SU-DHL-6 (cell line): ENCODE measurements at regions not wholly inside any gene's neighbourhood (a gene's known extent, or its start where the extent isn't known, plus 50 kb on each side); places are given as distances from the start of the nearest gene placed in this dataset.
"Not testable (repeated sequence)": the region's sequence is repeated elsewhere in the genome, so short reads cannot be mapped to it uniquely, and the experiment has no call there.

ENCODE experiments used
- H2AFZ ChIP-seq: fragments of 200-600 bp; sonication (generic); 2 replicates; pipeline ENCODE4 v1.6.1; 2014; ENCODE audit warnings: low read depth, mild to moderate bottlenecking, moderate library complexity, mixed read lengths, antibody characterized with exemption, low read length; ENCODE audit not compliant: severe bottlenecking
- H3F3A ChIP-seq: fragments of 200-600 bp; shearing (Covaris generic); 2 replicates; pipeline ENCODE4 v1.6.0; 2016; ENCODE audit warnings: antibody characterized with exemption, mild to moderate bottlenecking; ENCODE audit not compliant: insufficient read depth
- H3K27ac ChIP-seq: fragments of 200-600 bp; sonication (generic); 2 replicates; pipeline ENCODE4 v1.5.1; 2016; ENCODE audit warnings: low read depth, mild to moderate bottlenecking, low read length, moderate library complexity, mixed read lengths
- H3K27me3 ChIP-seq: fragments of 200-600 bp; sonication (generic), shearing (Covaris generic); 2 replicates; pipeline ENCODE4 v1.6.0; 2014; ENCODE audit warnings: mild to moderate bottlenecking, low read length
- H3K36me3 ChIP-seq: fragments of 200-600 bp; sonication (generic); 2 replicates; pipeline ENCODE4 v1.6.1; 2014; ENCODE audit warnings: mild to moderate bottlenecking, low read length, mixed read lengths
- H3K4me2 ChIP-seq: fragments of 300-600, 200-600 bp; shearing (Covaris generic), sonication (generic); 2 replicates; pipeline ENCODE4 v1.6.0; 2014; ENCODE audit warnings: low read length, low read depth, mild to moderate bottlenecking; ENCODE audit not compliant: poor library complexity, severe bottlenecking
- H3K4me3 ChIP-seq: fragments of 200-600 bp; sonication (generic); 2 replicates; pipeline ENCODE4 v1.5.1; 2014; ENCODE audit warnings: antibody characterized with exemption, low read length, mild to moderate bottlenecking, mixed read lengths; ENCODE audit not compliant: insufficient read depth, poor library complexity, severe bottlenecking
- H3K79me2 ChIP-seq: fragments of 200-600 bp; sonication (generic); 2 replicates; pipeline ENCODE4 v1.6.1; 2014; ENCODE audit warnings: mild to moderate bottlenecking, low read length, moderate library complexity; ENCODE audit not compliant: insufficient read depth
- H3K9ac ChIP-seq: fragments of 200-600 bp; sonication (generic); 2 replicates; pipeline ENCODE4 v1.7.0; 2014; ENCODE audit warnings: mild to moderate bottlenecking, low read length
- H3K9me2 ChIP-seq: fragments of 200-600 bp; sonication (generic); replicated peaks from 2 replicates; pipeline ENCODE4 v1.6.1; 2014; ENCODE audit warnings: low read length; ENCODE audit not compliant: insufficient read depth
- H3K9me3 ChIP-seq: fragments of 200-600 bp; sonication (generic); 2 replicates; pipeline ENCODE4 v1.6.1; 2014; ENCODE audit warnings: low read length, mixed read lengths; ENCODE audit not compliant: insufficient read depth
- H4K20me1 ChIP-seq: fragments of 200-600 bp; sonication (generic); 2 replicates; pipeline ENCODE4 v1.6.1; 2014; ENCODE audit warnings: low read depth, mild to moderate bottlenecking, antibody characterized with exemption, low read length, moderate library complexity, mixed read lengths
- CTCF ChIP-seq: fragments of 200-600 bp; sonication (generic); IDR thresholded peaks from one replicate; pipeline ENCODE4 v1.5.1; 2017; ENCODE audit warnings: antibody characterized with exemption, mild to moderate bottlenecking, low read length, moderate library complexity; ENCODE audit not compliant: insufficient read depth, poor library complexity, severe bottlenecking
- EZH2phosphoT487 ChIP-seq: fragments of 200-600 bp; sonication (generic), shearing (Covaris generic); conservative IDR thresholded peaks from 2 replicates; pipeline ENCODE4 v1.6.1; 2018; ENCODE audit warnings: mild to moderate bottlenecking, antibody characterized with exemption, low read length, moderate library complexity, mixed read lengths

- no peak overlapping the region for H3K9ac ChIP-seq
- H3K9me2 ChIP-seq = no peaks in the 10 kb centered on the region
- H3K4me3 ChIP-seq = no peak overlapping the region
- H3F3A ChIP-seq = peaks cover 13% of the 10 kb centered on the region; the same call in 1 of the 2 replicates
- no peak overlapping the region for H3K4me2 ChIP-seq
- H3K27ac ChIP-seq = no peak overlapping the region
- H3K9me3 ChIP-seq = no peaks in the 10 kb centered on the region
- TF ChIP-seq CTCF (no peak), EZH2phosphoT487 (no peak)
- H4K20me1 ChIP-seq = no peaks in the 10 kb centered on the region
- H2AFZ ChIP-seq = no peak overlapping the region
- no peaks in the 10 kb centered on the region for H3K36me3 ChIP-seq
- no peaks in the 10 kb centered on the region for H3K79me2 ChIP-seq
- no peaks in the 10 kb centered on the region for H3K27me3 ChIP-seq
Measured at GRCh38 chr3:192062186-192062585, 601.2 kb downstream of the PYDC2 start.

GRCh38 chr3:192063570-192063969 lies 602.6 kb downstream of the PYDC2 start:
- Histone ChIP-seq H3K4me3 (peak overlapping the region; percentile 25), H2AFZ (peak overlapping the region; percentile 52), H3K9me2 (no peaks in the 10 kb centered on the region), H3F3A (peaks cover 13% of the 10 kb centered on the region; the same call in 1 of the 2 replicates), H3K79me2 (no peaks in the 10 kb centered on the region), H3K27me3 (no peaks in the 10 kb centered on the region), H3K9me3 (no peaks in the 10 kb centered on the region), H3K9ac (peak overlapping the region; percentile 17; the same call in 1 of the 2 replicates), H3K36me3 (no peaks in the 10 kb centered on the region), H4K20me1 (no peaks in the 10 kb centered on the region), H3K4me2 (peak overlapping the region; percentile 64), H3K27ac (peak overlapping the region; percentile 81)
- TF ChIP-seq EZH2phosphoT487 (no peak), CTCF (no peak)

GRCh38 chr3:192064959-192065358 lies 604.0 kb downstream of the PYDC2 start:
- no peaks in the 10 kb centered on the region for H3K36me3 ChIP-seq
- H3K9me3 ChIP-seq = no peaks in the 10 kb centered on the region
- H3K27me3 ChIP-seq = no peaks in the 10 kb centered on the region
- peaks cover 13% of the 10 kb centered on the region; the same call in 1 of the 2 replicates for H3F3A ChIP-seq
- H3K9ac ChIP-seq = no peak overlapping the region
- no peaks in the 10 kb centered on the region for H4K20me1 ChIP-seq
- H3K27ac ChIP-seq = no peak overlapping the region
- H2AFZ ChIP-seq = no peak overlapping the region
- H3K9me2 ChIP-seq = no peaks in the 10 kb centered on the region
- TF ChIP-seq EZH2phosphoT487 = no peak
- no peak for TF ChIP-seq CTCF
- no peak overlapping the region for H3K4me3 ChIP-seq
- no peaks in the 10 kb centered on the region for H3K79me2 ChIP-seq
- H3K4me2 ChIP-seq = no peak overlapping the region

- not testable (repeated sequence) for H3K27me3 ChIP-seq, H3K4me3 ChIP-seq, H3K9me2 ChIP-seq, H3K36me3 ChIP-seq, H3K79me2 ChIP-seq, H4K20me1 ChIP-seq, H2AFZ ChIP-seq, H3K4me2 ChIP-seq, H3K27ac ChIP-seq, H3K9me3 ChIP-seq, H3K9ac ChIP-seq
- H3F3A ChIP-seq = peaks cover 13% of the 10 kb centered on the region; the same call in 1 of the 2 replicates
Measured at GRCh38 chr3:192066253-192066652, 605.3 kb downstream of the PYDC2 start.
